ENCODE measurements at regions not wholly inside any gene's neighbourhood (a gene's known extent, or its start where the extent isn't known, plus 50 kb on each side); places are given as distances from the start of the nearest gene placed in this dataset.

GRCh38 chr10:133030781-133031180, 56.9 kb upstream of the ADGRA1 start:
- no peak for TF ChIP-seq CTCF (conservative IDR thresholded peaks at IDR 0.05; ENCODE audit: low read depth, low read length)
- H3K4me3 ChIP-seq (ENCODE audit: low read depth, low read length) = no peak overlapping the region
- DNase-seq (ENCODE audit: low read depth) = no peak

DNA sequence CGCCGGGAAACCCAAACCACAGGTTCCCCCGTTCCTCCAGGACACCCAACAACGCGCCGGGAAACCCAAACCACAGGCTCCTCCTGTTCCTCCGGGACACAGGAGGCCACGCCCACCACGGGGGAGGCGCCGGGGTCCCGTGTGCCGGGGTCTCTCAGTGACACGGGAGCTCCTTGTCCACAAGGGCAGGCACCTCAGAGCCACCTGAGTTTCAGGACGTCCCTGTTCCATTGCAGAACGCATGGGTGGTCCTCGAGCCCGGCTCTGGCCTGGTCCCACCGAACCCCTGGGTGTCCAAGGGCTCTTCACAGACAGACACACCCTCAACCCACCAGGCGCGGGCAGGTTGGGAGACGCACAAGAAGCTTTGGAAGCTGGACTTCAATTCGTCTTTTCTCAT, 57.6 kb upstream of the ADGRA1 start:
- no peak overlapping the region for H3K4me3 ChIP-seq (ENCODE audit: low read depth, low read length)
- no peak for TF ChIP-seq CTCF (conservative IDR thresholded peaks at IDR 0.05; ENCODE audit: low read depth, low read length)
- no peak for DNase-seq (ENCODE audit: low read depth)

DNA sequence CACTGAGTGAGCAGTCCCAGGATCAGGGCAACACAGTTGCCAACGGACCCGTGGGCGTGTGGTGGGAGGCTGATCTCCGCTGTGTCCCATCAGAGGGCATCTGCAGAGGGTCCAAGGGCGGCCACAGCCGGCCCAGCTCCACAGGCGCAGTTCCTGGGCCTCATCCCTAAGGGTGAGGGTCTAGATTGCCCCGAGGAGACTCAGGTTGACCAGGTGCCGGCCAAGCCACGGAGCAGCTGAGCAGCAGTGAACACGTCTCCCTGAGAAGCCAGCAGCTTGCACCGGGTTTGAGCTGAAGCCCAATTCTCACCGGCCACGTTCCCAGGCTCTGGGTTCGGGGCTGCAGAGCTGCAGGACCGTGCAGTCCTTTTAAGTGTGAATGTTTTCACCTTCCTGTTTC, 58.8 kb upstream of the ADGRA1 start:
- no peak for DNase-seq (ENCODE audit: low read depth)
- no peak overlapping the region for H3K4me3 ChIP-seq (ENCODE audit: low read depth, low read length)
- TF ChIP-seq CTCF (conservative IDR thresholded peaks at IDR 0.05; ENCODE audit: low read depth, low read length) = no peak

GRCh38 chr10:133028158-133028557, 59.6 kb upstream of the ADGRA1 start:
- no peak for TF ChIP-seq CTCF (conservative IDR thresholded peaks at IDR 0.05; ENCODE audit: low read depth, low read length)
- DNase-seq (ENCODE audit: low read depth) = no peak
- H3K4me3 ChIP-seq (ENCODE audit: low read depth, low read length) = no peak overlapping the region

GRCh38 chr10:133027482-133027881, 60.2 kb upstream of the ADGRA1 start:
- DNase-seq (ENCODE audit: low read depth) = no peak
- no peak overlapping the region for H3K4me3 ChIP-seq (ENCODE audit: low read depth, low read length)
- no peak for TF ChIP-seq CTCF (conservative IDR thresholded peaks at IDR 0.05; ENCODE audit: low read depth, low read length)

DNA sequence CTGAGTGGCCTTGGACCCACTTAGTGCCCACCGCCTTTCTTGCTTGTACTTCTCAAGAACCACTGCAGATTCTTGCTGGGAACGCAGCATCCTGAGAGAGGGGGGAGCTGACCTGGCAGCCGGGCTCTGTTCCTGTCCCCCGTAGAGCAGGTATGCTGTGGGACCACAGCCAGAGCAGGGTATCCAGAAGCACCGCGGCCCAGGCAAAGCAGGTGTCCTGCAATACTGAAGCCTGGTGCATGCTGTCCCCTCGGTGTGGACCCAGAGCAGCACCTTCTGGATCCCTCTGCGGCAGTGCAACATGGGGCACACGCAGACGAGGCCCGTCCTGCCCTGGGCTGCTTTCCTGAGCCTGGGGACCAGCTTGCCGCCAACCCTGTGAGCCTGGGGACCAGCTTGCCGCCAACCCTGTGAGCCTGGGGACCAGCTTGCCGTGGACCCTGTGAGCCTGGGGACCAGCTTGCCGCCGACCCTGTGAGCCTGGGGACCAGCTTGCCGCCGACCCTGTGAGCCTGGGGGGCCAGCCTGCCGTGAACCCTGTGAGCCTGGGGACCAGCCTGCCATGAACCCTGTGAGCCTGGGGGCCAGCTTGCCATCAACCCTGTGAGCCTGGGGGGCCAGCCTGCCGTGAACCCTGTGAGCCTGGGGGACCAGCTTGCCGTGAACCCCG, 60.9 kb upstream of the ADGRA1 start:
- DNase-seq (ENCODE audit: low read depth) = no peak
- H3K4me3 ChIP-seq (ENCODE audit: low read depth, low read length) = no peak overlapping the region
- TF ChIP-seq CTCF (conservative IDR thresholded peaks at IDR 0.05; ENCODE audit: low read depth, low read length) = no peak

- DNase-seq (ENCODE audit: low read depth) = no peak
- TF ChIP-seq CTCF (conservative IDR thresholded peaks at IDR 0.05; ENCODE audit: low read depth, low read length) = no peak
- no peak overlapping the region for H3K4me3 ChIP-seq (ENCODE audit: low read depth, low read length)
These were observed 61.6 kb upstream of the ADGRA1 start for GRCh38 chr10:133026171-133026570.
